PC-9 (cell line): ENCODE measurements at regions not wholly inside any gene's neighbourhood (a gene's known extent, or its start where the extent isn't known, plus 50 kb on each side); places are given as distances from the start of the nearest gene placed in this dataset.

ENCODE experiments used
- BruUV-seq: library from RNA; stranded (reverse); fragments of 400-500 nt; replicated peaks from 2 replicates; lab custom pipeline; 2021; lab: Mats Ljungman, UMichigan
- CTCF ChIA-PET: fragments of 300-600 bp; sonication (Branson Sonifier 250); formaldehyde crosslinking; loops from one replicate; lab custom pipeline; 2022; ENCODE audit warnings: antibody characterized with exemption; lab: Charles Lee
- POLR2A ChIA-PET: fragments of 300-600 bp; sonication (Branson Sonifier 250); formaldehyde crosslinking; loops from one replicate; lab custom pipeline; 2022; ENCODE audit warnings: antibody characterized with exemption; ENCODE audit not compliant: unreplicated experiment; lab: Charles Lee
- DNase-seq, 2 experiments: peaks; one replicate each; pipeline versions ENCODE4 v3.0.0 to v3.0.0-alpha.2; 2015 to 2022; ENCODE audit warnings: mixed read lengths in 1 of 2
- H2AFZ ChIP-seq: fragments of 200-600 bp; sonication (generic); 2 replicates; pipeline ENCODE4 v1.8.1; 2017; ENCODE audit warnings: antibody characterized with exemption
- H3F3A ChIP-seq: fragments of 200-600 bp; sonication (generic); 2 replicates; pipeline ENCODE4 v1.8.1; 2017; ENCODE audit warnings: antibody characterized with exemption, mild to moderate bottlenecking, low read depth; ENCODE audit not compliant: insufficient read depth
- H3K27ac ChIP-seq: fragments of 200-600 bp; sonication (generic); 2 replicates; pipeline ENCODE4 v1.6.1; 2016; ENCODE audit warnings: mixed run types
- H3K27me3 ChIP-seq: fragments of 200-600 bp; sonication (generic); 2 replicates; pipeline ENCODE4 v1.6.1; 2016; ENCODE audit warnings: low read depth, mixed run types; ENCODE audit not compliant: insufficient read depth
- H3K36me3 ChIP-seq: fragments of 200-600 bp; sonication (generic); 2 replicates; pipeline ENCODE4 v1.6.1; 2016; ENCODE audit warnings: low read depth, mixed run types
- H3K4me1 ChIP-seq: fragments of 200-600 bp; sonication (generic); replicated peaks from 2 replicates; pipeline ENCODE4 v1.6.1; 2016; ENCODE audit warnings: mixed run types; ENCODE audit not compliant: insufficient read depth
- H3K4me2 ChIP-seq: fragments of 200-600 bp; sonication (generic); 2 replicates; pipeline ENCODE4 v1.6.1; 2017; ENCODE audit warnings: mixed run types
- H3K4me3 ChIP-seq: fragments of 200-600 bp; sonication (generic); 2 replicates; pipeline ENCODE4 v1.6.1; 2016; ENCODE audit warnings: mixed run types
- H3K79me2 ChIP-seq: fragments of 200-600 bp; sonication (generic); 2 replicates; pipeline ENCODE4 v1.6.1; 2017; ENCODE audit warnings: low read depth, mixed run types
- H3K9me2 ChIP-seq: fragments of 200-600 bp; sonication (generic); 2 replicates; pipeline ENCODE4 v1.8.1; 2017; ENCODE audit warnings: mild to moderate bottlenecking; ENCODE audit not compliant: insufficient read depth
- H3K9me3 ChIP-seq: fragments of 200-600 bp; sonication (generic); 2 replicates; pipeline ENCODE4 v1.8.1; 2016; ENCODE audit warnings: low read depth; ENCODE audit not compliant: insufficient read depth
- H4K20me1 ChIP-seq: fragments of 200-600 bp; sonication (generic); 2 replicates; pipeline ENCODE4 v1.8.1; 2017; ENCODE audit not compliant: insufficient read depth
- EZH2 ChIP-seq: fragments of 200-600 bp; sonication (generic); IDR thresholded peaks from 2 replicates; pipeline ENCODE4 v1.8.0; 2017; ENCODE audit warnings: antibody characterized with exemption, low read depth
- intact Hi-C: fragments of 100-400 bp; cut with micrococcal nuclease; formaldehyde crosslinking; loops from one replicate; pipeline ENCODE4 v1.10.0; 2022; ENCODE audit not compliant: unreplicated experiment
- TF ChIP-seq, protein P1 (sequence below): fragments of 200-600 bp; sonication (generic); conservative IDR thresholded peaks from 2 replicates; pipeline ENCODE4 v1.6.1; 2017; ENCODE audit warnings: mixed run types, antibody characterized with exemption, mild to moderate bottlenecking, moderate library complexity

DNA sequence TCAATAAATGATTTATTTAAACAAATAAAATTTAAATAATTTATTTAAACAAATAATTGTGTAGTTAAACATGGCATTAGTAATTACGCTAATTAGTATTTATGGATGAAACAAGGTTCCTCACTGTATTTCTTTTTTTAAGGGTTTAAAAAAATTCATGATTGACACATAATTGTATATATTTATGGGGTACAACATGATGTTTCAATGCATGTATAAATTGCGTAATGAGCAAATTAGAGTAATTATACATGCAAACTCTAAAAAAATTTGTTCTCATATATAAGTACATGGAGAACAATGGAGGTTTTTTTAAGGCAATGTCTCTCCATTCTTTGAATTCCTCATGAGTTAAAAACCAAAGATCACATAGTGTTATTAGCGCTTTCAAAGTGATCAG is 115.7 kb upstream of the KLF3 start:
- no peak overlapping the region for H3K4me2 ChIP-seq
- no peaks in the 10 kb centered on the region for H3K4me1 ChIP-seq
- CTCF ChIA-PET, result no interaction called here
- no peak for DNase-seq
- POLR2A ChIA-PET, result no interaction called here
- no TSS peak for BruUV-seq
- H3K9me3 ChIP-seq, result no peaks in the 10 kb centered on the region
- no peaks in the 10 kb centered on the region for H3F3A ChIP-seq
- H3K36me3 ChIP-seq, result no peaks in the 10 kb centered on the region
- H3K9me2 ChIP-seq, result no peaks in the 10 kb centered on the region
- no peak overlapping the region for H3K27ac ChIP-seq
- no peaks in the 10 kb centered on the region for H3K27me3 ChIP-seq
- no peaks in the 10 kb centered on the region for H3K79me2 ChIP-seq
- no peaks in the 10 kb centered on the region for H4K20me1 ChIP-seq
- TF ChIP-seq EZH2, result no peak
- TF ChIP-seq, protein P1, sequence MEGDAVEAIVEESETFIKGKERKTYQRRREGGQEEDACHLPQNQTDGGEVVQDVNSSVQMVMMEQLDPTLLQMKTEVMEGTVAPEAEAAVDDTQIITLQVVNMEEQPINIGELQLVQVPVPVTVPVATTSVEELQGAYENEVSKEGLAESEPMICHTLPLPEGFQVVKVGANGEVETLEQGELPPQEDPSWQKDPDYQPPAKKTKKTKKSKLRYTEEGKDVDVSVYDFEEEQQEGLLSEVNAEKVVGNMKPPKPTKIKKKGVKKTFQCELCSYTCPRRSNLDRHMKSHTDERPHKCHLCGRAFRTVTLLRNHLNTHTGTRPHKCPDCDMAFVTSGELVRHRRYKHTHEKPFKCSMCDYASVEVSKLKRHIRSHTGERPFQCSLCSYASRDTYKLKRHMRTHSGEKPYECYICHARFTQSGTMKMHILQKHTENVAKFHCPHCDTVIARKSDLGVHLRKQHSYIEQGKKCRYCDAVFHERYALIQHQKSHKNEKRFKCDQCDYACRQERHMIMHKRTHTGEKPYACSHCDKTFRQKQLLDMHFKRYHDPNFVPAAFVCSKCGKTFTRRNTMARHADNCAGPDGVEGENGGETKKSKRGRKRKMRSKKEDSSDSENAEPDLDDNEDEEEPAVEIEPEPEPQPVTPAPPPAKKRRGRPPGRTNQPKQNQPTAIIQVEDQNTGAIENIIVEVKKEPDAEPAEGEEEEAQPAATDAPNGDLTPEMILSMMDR, result no peak
- intact Hi-C loops, result no loop called here
- no peak overlapping the region for H2AFZ ChIP-seq
- H3K4me3 ChIP-seq, result no peak overlapping the region

DNA sequence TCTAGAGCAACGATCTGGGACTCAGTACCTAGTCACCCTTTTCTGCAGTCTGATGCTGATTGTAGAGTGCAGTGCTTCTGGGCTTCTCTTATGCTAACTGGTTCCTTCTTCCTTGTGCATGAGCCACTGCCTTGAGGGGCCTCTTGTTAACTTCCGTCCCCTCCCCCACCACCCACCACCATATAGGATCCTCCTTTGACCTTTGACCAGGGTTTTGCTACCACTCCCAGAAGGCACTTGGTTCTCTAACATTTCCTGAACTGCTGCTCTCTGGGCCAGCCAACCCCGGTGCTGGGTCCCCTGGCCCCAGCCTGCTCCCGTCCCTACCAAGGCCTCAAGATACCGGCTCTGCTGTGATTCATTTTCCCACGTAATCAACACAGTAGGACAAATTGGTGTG is 104.6 kb upstream of the KLF3 start:
- POLR2A ChIA-PET, result no interaction called here
- H3K4me2 ChIP-seq, result no peak overlapping the region
- H3K9me3 ChIP-seq, result no peaks in the 10 kb centered on the region
- H3K4me3 ChIP-seq, result no peak overlapping the region
- no peaks in the 10 kb centered on the region for H3K36me3 ChIP-seq
- TF ChIP-seq, protein P1, result no peak
- no peak for TF ChIP-seq EZH2
- CTCF ChIA-PET, result no interaction called here
- no peak overlapping the region for H3K27ac ChIP-seq
- H3K79me2 ChIP-seq, result no peaks in the 10 kb centered on the region
- BruUV-seq, result no TSS peak
- H3K4me1 ChIP-seq, result no peaks in the 10 kb centered on the region
- H3K27me3 ChIP-seq, result no peaks in the 10 kb centered on the region
- intact Hi-C loops, result no loop called here
- H3F3A ChIP-seq, result no peaks in the 10 kb centered on the region
- no peak overlapping the region for H2AFZ ChIP-seq
- no peak for DNase-seq
- no peaks in the 10 kb centered on the region for H4K20me1 ChIP-seq
- no peaks in the 10 kb centered on the region for H3K9me2 ChIP-seq

DNA sequence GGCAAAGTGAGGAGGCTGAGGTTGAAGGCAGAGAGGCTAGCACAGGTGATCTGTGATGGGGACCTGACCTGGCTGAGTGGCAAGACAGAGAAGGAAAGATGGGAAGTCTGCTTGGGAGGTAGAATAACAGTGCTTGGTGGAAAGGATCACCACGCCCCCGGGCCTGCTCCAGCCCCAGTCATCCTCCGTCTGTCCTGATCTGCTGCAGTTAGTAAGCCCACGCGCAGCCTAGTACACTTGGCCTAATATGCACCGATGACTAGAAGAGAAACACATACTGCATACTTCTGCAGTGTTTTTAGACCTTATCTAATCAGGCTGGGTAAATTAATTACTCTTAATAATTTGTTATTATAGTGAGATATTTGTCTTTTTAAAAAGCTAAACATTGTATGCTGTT is 103.7 kb upstream of the KLF3 start:
- Histone ChIP-seq H3K79me2 (no peaks in the 10 kb centered on the region), H3K27ac (no peak overlapping the region), H4K20me1 (no peaks in the 10 kb centered on the region), H3K27me3 (no peaks in the 10 kb centered on the region), H3F3A (no peaks in the 10 kb centered on the region), H3K9me2 (no peaks in the 10 kb centered on the region), H2AFZ (no peak overlapping the region), H3K4me2 (no peak overlapping the region), H3K4me1 (no peaks in the 10 kb centered on the region), H3K9me3 (no peaks in the 10 kb centered on the region), H3K36me3 (no peaks in the 10 kb centered on the region), H3K4me3 (no peak overlapping the region)
- DNase-seq, result no peak
- no TSS peak for BruUV-seq
- TF ChIP-seq EZH2, result no peak
- TF ChIP-seq, protein P1, result no peak
- intact Hi-C loops, result no loop called here
- POLR2A ChIA-PET, result no interaction called here
- CTCF ChIA-PET, result no interaction called here
